ENCODE measurements at regions not wholly inside any gene's neighbourhood (a gene's known extent, or its start where the extent isn't known, plus 50 kb on each side); places are given as distances from the start of the nearest gene placed in this dataset.

GRCh38 chr3:59510576-59510975 is 460.8 kb upstream of the CFAP20DC start:
- Histone ChIP-seq H3K27ac (no peak overlapping the region), H3K4me1 (replicated peaks in 1 of 2) (no peaks in the 10 kb centered on the region), H3K4me3 (no peak overlapping the region), H3K27me3 (no peaks in the 10 kb centered on the region), H3K9me3 (replicated peaks in 1 of 3) (no peaks in the 10 kb centered on the region), H3K36me3 (replicated peaks in 1 of 2) (no peaks in the 10 kb centered on the region)
- DNase-seq: no peak
- intact Hi-C loops (cut with DNase I): no loop called here
- WGBS, 4 donors: 22 to 54% (median 51%) methylated on average over 4 of the region's 4 CpGs
- TF ChIP-seq, protein P1, sequence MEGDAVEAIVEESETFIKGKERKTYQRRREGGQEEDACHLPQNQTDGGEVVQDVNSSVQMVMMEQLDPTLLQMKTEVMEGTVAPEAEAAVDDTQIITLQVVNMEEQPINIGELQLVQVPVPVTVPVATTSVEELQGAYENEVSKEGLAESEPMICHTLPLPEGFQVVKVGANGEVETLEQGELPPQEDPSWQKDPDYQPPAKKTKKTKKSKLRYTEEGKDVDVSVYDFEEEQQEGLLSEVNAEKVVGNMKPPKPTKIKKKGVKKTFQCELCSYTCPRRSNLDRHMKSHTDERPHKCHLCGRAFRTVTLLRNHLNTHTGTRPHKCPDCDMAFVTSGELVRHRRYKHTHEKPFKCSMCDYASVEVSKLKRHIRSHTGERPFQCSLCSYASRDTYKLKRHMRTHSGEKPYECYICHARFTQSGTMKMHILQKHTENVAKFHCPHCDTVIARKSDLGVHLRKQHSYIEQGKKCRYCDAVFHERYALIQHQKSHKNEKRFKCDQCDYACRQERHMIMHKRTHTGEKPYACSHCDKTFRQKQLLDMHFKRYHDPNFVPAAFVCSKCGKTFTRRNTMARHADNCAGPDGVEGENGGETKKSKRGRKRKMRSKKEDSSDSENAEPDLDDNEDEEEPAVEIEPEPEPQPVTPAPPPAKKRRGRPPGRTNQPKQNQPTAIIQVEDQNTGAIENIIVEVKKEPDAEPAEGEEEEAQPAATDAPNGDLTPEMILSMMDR (IDR thresholded peaks at IDR 0.05): no peak
- no peak for TF ChIP-seq POLR2A (IDR thresholded peaks at IDR 0.05)

DNA sequence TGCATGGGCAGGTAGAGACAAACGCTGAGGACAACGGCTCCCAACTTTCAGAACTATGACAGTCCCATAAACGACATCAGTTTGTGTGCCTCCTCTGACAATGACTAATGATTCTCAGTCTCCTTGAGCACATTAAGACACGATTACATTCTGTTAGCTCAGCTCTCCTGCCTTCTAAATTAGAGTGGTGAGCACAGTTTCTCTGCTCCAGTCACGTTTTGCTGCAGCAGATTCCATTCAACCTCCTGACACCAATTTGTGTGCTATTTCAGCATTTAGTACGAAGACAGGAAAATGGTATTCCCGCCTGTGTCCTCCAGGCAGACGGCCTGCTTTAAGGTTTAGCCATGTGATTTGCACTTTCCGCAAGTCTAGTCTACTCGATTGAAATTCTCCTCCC is 458.4 kb upstream of the CFAP20DC start:
- TF ChIP-seq, protein P1 (IDR thresholded peaks at IDR 0.05): no peak
- no peak for TF ChIP-seq POLR2A (IDR thresholded peaks at IDR 0.05)
- Histone ChIP-seq H3K36me3 (replicated peaks in 1 of 2) (no peaks in the 10 kb centered on the region), H3K4me3 (no peak overlapping the region), H3K4me1 (replicated peaks in 1 of 2) (no peaks in the 10 kb centered on the region), H3K9me3 (replicated peaks in 1 of 3) (no peaks in the 10 kb centered on the region), H3K27ac (no peak overlapping the region), H3K27me3 (no peaks in the 10 kb centered on the region)
- no peak for DNase-seq
- intact Hi-C loops (cut with DNase I): no loop called here
- 61 to 71% (median 64%) methylated on average over 9 to 10 of the region's 10 CpGs for WGBS, 4 donors

DNA sequence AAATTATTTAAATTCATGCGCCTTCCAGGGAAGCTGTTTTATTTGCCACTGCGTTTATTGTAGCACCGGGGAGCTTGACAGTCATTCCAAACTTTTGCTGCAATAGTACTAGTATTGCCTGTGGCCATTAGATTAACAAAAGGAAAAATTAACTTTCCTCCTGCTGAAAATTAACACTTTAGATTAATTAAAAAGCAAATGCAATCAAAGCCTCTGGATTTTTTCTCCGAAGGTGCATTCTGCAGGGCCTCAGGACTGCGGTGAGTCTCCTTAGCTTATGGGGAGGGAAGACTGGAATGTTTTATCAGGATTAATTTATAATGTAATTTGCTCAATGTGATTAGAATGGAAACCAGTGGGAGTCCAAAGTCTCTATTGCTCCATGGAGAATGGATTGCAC is 456.4 kb upstream of the CFAP20DC start:
- H3K27ac ChIP-seq: no peak overlapping the region
- no peak overlapping the region for H3K4me3 ChIP-seq
- intact Hi-C loops (cut with DNase I): no loop called here
- TF ChIP-seq, protein P1 (IDR thresholded peaks at IDR 0.05): no peak
- TF ChIP-seq POLR2A (IDR thresholded peaks at IDR 0.05): no peak
- no peaks in the 10 kb centered on the region for H3K9me3 ChIP-seq (replicated peaks in 1 of 3)
- no peaks in the 10 kb centered on the region for H3K27me3 ChIP-seq
- H3K36me3 ChIP-seq (replicated peaks in 1 of 2): no peaks in the 10 kb centered on the region
- DNase-seq: no peak
- WGBS, 4 donors: 68 to 88% (median 78%) methylated on average over 5 of the region's 5 CpGs
- H3K4me1 ChIP-seq (replicated peaks in 1 of 2): no peaks in the 10 kb centered on the region

- TF ChIP-seq POLR2A (IDR thresholded peaks at IDR 0.05): no peak
- TF ChIP-seq, protein P1 (IDR thresholded peaks at IDR 0.05): no peak
- Histone ChIP-seq H3K9me3 (replicated peaks in 1 of 3) (no peaks in the 10 kb centered on the region), H3K4me3 (no peak overlapping the region), H3K36me3 (replicated peaks in 1 of 2) (no peaks in the 10 kb centered on the region), H3K4me1 (replicated peaks in 1 of 2) (no peaks in the 10 kb centered on the region), H3K27ac (no peak overlapping the region), H3K27me3 (no peaks in the 10 kb centered on the region)
- WGBS, 4 donors: 90 to 95% (median 93%) methylated on average over 3 of the region's 3 CpGs
- intact Hi-C loops (cut with DNase I): no loop called here
- no peak for DNase-seq
Measured at GRCh38 chr3:59503441-59503840, 453.6 kb upstream of the CFAP20DC start.
